HG03520 (cell line): ENCODE measurements at regions not wholly inside any gene's neighbourhood (a gene's known extent, or its start where the extent isn't known, plus 50 kb on each side); places are given as distances from the start of the nearest gene placed in this dataset.
"Not testable (repeated sequence)": the region's sequence is repeated elsewhere in the genome, so short reads cannot be mapped to it uniquely, and the experiment has no call there.

Source experiments
- ATAC-seq: cut with Tn5 transposase; IDR thresholded peaks from one replicate; pipeline ENCODE4 v1.9.1; 2021; ENCODE audit warnings: mild to moderate bottlenecking, moderate library complexity; ENCODE audit not compliant: unreplicated experiment

GRCh38 chr15:38117781-38118180 lies 134.9 kb upstream of the SPRED1 start:
- no peak for ATAC-seq

GRCh38 chr15:38119865-38120264 lies 132.8 kb upstream of the SPRED1 start:
- ATAC-seq: not testable (repeated sequence)

- ATAC-seq: no peak
Measured at GRCh38 chr15:38127306-38127771, 125.3 kb upstream of the SPRED1 start.

- ATAC-seq: no peak
Measured at GRCh38 chr15:38128341-38128781, 124.3 kb upstream of the SPRED1 start.

- no peak for ATAC-seq
Measured at GRCh38 chr15:38128921-38129320, 123.7 kb upstream of the SPRED1 start.

GRCh38 chr15:38129531-38130204 lies 123.0 kb upstream of the SPRED1 start:
- peak; percentile 60 for ATAC-seq

GRCh38 chr15:38130205-38130567 lies 122.5 kb upstream of the SPRED1 start:
- peak; percentile 39 for ATAC-seq

- ATAC-seq: no peak
Measured at GRCh38 chr15:38130740-38131498, 121.7 kb upstream of the SPRED1 start.

GRCh38 chr15:38134252-38134651 lies 118.4 kb upstream of the SPRED1 start:
- no peak for ATAC-seq

- ATAC-seq: not testable (repeated sequence)
Measured at GRCh38 chr15:38142195-38142594, 110.4 kb upstream of the SPRED1 start.

- no peak for ATAC-seq
Measured at GRCh38 chr15:38144921-38145320, 107.7 kb upstream of the SPRED1 start.

GRCh38 chr15:38145651-38146111 lies 107.0 kb upstream of the SPRED1 start:
- ATAC-seq: no peak

- no peak for ATAC-seq
Measured at GRCh38 chr15:38147246-38147645, 105.4 kb upstream of the SPRED1 start.

- ATAC-seq: no peak
Measured at GRCh38 chr15:38148471-38148870, 104.2 kb upstream of the SPRED1 start.

GRCh38 chr15:38149315-38149714 lies 103.3 kb upstream of the SPRED1 start:
- ATAC-seq: no peak

GRCh38 chr15:38150148-38150547 lies 102.5 kb upstream of the SPRED1 start:
- ATAC-seq: no peak

GRCh38 chr15:38150794-38151193 lies 101.8 kb upstream of the SPRED1 start:
- ATAC-seq: no peak

- ATAC-seq: no peak
Measured at GRCh38 chr15:38153781-38154180, 98.9 kb upstream of the SPRED1 start.

GRCh38 chr15:38154255-38154654 lies 98.4 kb upstream of the SPRED1 start:
- no peak for ATAC-seq

- no peak for ATAC-seq
Measured at GRCh38 chr15:38154837-38155236, 97.8 kb upstream of the SPRED1 start.

- no peak for ATAC-seq
Measured at GRCh38 chr15:38163658-38164057, 89.0 kb upstream of the SPRED1 start.

- ATAC-seq: no peak
Measured at GRCh38 chr15:38164061-38164460, 88.6 kb upstream of the SPRED1 start.
